HT1080 (cell line): ENCODE measurements at regions not wholly inside any gene's neighbourhood (a gene's known extent, or its start where the extent isn't known, plus 50 kb on each side); places are given as distances from the start of the nearest gene placed in this dataset.

ENCODE experiments used
- DNase-seq: peaks from one replicate; pipeline ENCODE4 v3.0.0-alpha.2; 2015; ENCODE audit warnings: low read depth

DNA sequence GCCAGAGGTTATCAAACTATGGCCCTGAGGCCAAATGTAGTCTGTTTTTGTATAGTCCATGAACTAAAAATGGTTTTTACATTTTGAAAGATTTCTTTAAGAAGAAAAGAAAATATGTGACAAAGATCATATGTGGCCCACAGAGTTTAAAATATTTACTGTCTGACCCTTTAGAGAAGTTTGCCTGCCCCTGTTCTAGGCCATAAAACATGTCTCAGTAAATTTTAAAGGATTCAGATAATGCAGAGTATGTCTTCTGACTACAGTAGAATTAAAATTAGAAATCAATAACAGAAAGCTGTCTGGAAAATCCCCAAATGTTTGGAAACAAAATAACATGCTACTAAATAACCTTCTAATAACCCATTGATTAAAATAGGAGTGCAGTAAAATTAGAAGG, 86.3 kb downstream of the KCNRG start:
- DNase-seq = no peak

DNA sequence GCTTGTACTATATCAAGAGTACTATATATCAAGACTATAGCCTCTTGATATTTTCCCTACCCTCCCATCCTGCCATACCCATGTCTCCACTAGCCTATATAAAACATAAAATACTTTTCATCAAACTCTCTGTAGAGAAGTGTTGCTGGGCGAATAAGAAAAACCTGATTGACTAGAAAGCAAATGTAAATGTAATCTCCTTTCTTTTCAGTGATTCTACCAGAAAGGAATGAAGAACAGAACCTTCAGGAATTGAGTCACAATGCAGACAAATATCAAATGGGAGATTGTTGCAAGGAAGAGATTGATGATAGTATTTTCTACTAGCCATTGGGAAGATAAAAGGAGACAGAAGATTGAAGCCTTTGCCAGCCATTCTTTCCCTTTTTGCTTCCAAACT, 89.2 kb downstream of the KCNRG start:
- no peak for DNase-seq

DNA sequence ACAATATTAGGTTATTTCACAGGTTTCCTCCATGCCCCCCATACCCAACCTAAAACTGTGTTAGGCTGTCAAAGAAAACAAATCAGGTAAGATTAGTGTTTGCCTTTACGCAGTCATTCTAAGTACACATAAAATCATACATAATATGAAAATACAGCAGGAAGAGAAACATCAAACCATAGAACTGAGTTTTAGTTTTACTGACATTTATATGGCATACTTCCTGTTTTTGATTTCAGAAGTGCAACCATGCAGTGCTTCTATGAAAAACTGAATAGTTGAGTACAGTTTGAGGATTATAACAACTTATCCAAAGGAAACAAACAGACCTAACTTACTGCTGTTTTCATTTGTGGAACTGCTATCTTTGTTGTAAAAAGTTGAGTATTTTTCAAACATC, 91.3 kb downstream of the KCNRG start:
- DNase-seq = no peak

DNA sequence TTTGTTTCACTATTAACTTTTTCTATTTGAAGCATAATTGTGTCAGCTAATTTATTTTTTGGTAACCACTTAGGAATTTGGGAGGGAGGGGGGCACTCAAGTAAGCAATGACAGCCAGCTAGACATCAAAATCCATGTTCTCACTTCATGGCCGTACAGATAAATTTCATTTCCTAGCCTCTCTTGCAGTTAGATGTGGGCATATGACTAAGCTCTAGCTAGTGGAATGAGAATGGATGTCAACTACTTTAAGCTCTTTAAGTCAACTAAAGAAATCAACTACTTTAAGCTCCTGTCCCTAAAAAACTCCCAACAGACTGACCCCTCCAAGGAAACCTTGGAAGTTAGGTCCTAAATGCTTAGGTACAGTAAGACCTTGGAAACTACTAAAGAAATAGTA, 92.0 kb downstream of the KCNRG start:
- no peak for DNase-seq

DNA sequence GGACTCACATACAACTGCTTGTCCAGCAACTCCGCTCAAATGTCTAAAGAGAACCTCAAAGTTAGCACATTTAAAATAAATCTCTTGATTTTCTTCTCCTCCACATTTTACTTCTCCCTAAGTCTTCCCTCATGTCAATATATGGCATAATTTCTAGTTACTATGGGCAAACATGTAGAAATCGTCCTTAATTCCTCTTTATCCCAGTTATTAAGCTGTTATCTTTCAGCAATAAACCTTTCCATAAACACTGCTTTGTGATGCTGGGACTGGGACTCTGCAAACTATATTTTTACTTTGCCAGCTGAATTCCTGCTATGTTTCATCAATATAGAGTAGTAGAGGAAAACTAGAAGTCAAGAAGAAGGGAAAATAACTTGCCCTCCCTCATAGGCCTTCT, 99.7 kb downstream of the KCNRG start:
- no peak for DNase-seq

DNA sequence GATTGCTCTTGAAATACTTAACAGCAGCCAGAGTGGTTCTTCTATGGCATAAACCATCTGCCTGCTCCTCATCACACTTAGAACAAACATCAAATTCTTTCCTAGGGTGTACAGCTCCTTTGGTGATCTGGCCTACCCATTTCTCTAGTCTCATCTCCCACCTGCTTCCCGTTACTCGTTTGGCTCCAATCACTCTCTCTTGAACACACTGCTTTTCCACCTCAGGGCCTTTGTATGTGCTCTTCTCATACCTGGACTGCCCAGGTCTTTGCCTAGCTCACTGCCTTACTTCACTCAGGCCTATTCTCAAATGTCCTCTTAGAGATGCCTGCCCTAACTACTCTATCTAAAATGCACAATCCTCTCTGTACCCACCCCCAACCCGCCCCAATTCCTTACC, 100.5 kb downstream of the KCNRG start:
- no peak for DNase-seq

DNA sequence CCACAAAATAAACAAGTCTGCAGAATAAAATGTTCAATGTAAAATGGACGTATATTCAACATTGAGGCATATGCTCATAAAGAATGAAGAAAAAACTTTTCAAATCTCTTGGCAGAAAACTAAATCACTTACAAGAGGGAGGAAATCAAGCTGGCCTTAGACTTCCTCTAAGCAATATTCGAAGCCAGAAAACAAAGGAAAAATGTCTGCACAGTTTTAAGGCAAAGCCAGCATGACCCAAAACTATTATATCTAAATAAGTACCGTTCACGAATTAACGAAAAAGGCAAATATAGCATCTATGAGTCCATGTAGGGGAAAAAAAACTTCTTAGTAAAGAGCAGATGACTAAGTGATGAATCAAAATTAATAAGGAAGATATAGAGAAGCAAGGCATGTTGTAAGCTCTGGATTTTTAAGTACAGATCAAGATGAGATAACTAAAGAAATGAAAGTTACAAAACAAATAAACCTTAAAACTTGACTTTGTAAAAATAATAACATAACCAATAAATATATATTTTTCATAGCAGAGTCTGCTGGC, 101.3 kb downstream of the KCNRG start:
- no peak for DNase-seq

DNA sequence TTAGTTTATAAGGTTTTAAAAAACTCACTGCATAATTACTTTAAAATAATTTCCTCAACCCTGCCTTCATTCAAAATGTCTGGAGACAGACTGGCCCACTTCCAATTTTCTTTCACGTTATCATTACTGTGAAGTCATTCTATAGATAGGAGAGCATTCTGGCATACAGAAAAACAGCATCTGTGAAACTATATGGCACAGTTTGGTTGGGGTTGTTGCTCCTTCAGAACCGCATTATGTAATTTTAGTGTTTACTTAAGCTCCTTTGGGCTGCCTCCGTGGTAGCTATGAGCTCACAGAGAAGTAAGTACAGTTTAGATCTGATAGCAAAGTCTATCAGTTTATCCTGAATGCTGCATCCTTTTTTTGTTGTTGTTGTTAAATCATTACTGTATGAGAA, 104.3 kb downstream of the KCNRG start:
- no peak for DNase-seq

DNA sequence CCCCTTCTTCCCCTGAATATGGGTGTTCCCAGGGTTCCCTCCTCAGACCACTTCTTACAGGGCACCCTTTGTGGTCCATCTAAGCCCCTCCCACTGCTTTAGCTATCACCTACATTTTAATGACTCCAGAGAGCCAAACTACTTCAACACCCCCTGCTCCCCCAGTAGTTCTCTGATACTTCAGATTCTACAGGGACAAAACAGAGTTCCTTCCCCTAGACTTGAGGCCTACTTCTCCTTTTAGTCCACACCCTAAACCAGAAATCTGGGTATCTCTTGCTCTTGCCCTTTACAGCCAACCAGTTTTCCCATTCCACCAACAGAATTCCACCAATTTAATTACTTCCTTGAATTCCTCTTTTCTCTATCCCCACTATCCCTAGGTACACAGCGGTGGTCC, 107.2 kb downstream of the KCNRG start:
- no peak for DNase-seq

DNA sequence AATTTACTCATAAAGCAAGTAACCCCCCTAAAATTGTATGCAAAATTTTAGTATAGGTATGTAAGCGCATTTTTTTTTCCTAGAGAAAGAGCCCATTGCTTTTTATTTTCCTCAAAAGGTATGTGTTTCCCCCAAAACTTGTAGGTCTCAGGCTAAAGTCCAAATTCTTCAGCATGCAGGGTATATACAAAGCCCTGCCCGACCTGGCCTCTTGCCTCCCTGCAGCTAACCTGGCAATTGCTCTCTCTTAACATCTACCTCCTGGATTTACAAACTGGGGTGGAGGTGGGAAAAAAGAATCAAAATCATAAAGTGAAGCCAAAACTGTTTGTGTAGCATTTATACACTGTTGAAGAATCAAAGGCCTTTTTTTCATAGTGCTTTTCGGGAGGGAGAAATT, 107.8 kb downstream of the KCNRG start:
- DNase-seq = no peak

DNA sequence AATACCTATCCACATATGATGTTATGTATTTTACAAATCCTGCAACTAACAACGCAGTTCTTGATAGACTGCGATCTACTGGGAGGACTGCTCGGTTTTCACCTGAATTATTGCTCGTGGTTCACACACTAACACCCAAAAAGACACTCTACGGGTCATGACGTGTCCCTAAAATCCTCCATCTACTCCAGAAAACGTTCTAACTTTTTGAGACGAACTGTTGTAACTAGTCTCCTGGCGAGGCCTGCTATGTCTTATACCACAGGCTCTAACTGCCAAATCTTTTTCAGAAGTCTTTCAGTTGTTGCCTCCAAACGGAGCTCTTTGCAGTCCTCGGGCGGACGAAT, 108.2 kb downstream of the KCNRG start:
- DNase-seq = no peak

DNA sequence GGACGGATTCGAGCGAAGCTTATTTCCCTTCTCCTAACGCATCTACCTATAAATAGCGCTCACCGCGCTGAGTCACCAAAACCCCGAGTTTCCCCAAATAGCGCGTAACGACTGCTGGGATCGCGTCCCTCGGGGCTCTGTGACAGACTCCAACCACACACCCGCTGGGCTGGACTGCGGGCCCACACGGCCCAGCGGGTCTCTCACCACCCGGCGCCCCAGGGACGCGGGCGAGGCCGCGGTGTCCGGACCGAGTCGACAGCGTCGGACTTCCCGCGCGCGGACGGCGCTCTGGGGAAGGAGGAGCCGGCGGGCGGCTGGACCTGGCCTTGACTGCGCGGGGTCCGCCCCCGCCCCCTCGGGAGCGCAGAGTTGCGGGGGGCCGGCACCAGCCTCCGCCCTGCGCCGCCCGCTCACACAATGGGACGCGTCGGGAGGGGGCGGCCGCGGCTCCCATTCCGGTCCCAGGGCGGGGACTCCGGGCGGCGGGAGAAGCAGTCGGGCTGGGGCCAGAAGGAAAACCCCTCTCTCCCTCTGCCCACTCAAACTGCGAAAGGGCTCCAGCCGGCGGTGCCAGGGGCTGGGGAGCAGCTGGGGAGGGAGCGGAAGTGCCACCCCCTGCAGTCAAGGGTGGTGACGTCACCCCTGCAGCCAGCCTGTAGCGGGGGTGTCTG, 108.8 kb downstream of the KCNRG start:
- DNase-seq = peak; percentile 96

DNA sequence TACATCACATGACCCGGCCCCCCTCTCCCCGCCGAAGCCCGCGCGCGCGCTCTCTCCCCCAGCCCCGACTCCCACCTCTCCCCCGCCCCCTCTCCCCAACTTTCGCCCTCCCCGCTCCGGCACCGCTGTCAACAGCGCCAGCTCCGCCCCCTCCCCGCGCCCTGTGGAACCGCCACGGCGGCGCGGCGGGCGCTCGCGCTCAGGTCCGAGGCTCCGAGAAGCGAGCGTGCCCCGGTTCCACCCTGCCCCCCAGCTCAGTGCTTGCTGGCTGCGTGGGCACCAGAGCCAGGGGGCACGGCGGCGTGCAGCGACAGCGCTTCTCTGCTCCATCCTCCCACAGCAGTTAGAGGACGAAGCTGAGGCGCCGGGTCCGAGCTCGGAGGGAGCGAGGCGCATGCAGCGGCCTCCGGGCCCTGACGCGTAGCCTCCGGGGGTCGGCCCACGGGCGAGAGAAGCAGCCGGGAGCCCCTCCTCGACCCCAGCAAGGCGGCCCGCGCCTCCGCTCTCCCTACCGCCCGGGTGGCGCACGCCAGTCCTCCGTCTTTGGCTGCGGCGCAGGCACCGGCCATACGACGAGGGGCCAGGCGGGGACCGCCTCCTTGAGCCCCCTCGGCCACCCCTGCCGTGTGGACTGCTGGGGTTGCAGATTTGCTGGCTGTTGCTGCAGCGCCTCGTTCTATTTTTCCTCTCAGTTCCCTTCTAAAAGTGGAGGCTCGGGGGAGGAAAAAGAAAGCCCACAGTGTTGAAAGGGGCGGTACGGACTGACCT, 109.5 kb downstream of the KCNRG start:
- peak; percentile 55 for DNase-seq

DNA sequence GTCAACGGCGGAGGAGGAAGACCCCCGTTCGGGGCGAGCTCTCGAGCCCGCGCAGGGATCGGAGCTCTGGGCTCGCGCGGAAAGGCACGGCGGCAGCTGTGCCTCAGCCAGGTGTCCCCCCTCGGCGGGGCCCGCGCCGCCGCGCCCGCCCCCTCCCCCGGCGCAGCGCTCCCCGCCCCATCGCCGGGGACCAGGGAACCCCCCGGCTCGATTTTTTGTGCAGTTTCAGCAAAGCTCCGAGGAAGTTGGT, 110.0 kb downstream of the KCNRG start:
- no peak for DNase-seq

DNA sequence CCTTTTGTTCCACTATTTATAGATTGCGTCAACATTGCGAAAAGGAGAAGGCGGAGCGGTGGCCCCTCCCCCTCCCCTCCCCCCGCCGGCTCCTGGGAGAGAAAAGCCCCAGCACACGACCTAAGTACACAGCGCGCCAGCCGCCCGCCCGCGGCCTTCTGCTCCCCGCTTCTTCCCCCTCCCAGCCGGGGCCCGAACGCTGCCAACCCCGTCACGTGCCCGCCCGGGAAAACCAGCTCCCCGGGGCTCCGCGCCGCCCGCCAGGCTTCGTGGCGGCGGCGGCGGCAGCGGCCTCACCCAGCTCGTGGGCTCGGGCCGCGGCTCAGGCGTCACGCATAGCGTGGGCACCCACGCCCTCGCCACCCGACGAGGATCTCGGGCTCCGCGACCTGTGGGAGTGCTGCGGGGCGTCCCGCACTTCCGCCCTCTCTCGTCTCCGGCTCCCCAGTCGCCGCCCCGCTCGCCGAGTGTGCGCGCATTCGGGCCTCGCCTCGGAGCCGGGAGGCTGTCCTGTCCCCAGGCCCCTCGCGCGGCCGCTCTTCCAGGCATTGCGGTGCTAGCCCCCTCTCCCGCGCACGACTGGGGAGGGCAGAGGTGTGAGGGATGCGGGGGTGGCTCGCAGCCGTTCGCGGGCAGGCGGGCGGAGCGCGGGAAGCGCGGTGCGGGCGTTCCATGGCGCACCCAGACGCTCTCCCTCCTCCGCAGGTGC, 110.5 kb downstream of the KCNRG start:
- DNase-seq = peak; percentile 45

DNA sequence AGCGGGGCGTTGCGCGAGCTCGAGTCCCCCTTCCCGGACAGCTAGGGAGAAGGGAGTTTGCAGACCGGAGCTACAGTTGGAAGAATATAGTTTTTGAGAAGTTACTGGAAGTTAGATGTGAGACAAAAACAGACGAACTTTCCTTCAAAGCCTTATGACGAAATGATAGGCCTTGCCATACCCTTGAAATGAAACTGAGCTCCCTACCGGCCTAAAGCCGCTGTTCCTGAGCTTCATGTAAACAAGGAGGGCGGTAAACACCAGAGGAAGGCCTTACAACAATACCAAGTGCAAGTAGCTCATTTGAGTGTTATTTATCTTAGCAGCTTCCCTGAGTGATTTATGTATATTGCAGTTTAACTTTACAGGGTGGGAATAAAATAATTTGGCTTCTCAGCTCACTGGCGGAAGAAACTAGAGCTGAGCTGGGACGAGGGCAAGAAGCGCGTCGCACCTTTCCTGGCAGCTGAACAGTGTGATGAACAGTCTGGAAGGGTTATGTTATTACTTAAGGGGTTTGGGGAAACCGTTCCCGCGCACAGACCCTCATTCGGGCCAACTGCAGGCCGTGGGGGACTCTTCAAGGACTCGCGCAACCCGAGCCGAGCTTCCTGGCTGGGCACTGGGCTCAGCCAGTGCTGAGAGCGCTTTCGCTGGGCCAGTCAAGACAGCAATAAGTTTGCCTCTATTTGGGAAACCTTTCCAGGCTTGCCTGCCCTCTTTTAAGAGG, 111.2 kb downstream of the KCNRG start:
- DNase-seq = no peak

DNA sequence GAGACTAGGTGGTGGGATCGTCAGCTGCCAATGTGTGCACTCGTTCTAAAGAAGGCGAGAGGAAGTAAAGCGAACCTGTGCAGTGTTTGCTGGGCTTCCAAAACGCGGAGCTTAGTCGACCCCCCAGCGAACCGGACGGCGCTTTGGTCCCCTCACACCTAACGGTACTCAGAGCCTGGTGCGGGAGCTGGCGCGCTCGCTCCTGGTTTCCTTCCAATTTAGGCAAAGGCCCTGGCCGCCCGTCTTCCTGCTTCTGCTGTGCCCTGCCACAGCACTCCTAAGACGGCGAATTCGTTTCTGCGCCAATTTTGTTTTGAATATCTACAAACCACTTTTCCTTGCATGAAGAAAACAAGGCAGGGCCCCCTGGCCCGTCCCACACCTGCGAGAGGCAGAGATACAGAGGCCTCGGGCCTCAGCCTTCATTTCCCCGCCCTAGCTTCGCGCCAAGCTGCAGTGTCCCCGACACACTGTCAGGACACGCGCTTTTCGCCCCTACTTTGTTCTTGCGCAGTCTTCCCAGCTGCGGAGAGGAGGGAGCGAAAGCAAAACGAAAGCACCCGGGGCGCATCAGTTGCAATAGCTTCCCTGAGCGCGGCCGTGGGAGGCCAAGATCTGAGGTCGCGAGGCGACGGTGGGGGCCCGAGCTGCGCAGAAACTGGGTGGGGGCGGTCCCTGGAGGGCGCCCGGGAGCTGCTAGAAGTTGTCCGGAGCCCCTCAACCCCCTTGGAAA, 111.9 kb downstream of the KCNRG start:
- no peak for DNase-seq

DNA sequence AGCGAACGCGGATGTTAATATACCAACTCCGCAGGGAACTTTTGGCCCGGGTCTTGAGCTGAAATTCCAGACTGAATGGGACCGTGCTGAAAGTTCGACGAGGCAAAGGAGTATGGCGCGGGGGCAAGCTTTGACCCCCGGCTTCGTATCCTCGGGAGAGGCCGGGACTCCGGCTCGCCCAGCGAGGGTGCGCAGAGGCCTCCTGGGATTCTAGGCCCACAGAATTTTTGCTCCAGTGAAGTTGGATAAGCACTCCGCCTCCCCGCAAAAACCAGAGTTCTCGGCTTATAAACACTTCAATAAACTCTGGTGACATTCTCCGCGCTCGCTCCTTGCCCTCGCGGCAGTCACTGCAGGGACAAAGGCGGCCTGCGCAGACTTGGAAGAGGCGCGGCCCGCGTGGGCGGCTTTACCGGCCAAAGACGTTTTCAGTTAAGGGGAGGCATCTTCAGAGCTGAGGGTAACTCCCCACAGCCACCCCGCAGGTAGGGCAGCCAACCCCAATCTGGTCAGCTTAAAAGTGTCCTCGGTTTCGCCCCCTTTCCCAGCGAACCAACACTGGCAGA, 112.6 kb downstream of the KCNRG start:
- DNase-seq = no peak

DNA sequence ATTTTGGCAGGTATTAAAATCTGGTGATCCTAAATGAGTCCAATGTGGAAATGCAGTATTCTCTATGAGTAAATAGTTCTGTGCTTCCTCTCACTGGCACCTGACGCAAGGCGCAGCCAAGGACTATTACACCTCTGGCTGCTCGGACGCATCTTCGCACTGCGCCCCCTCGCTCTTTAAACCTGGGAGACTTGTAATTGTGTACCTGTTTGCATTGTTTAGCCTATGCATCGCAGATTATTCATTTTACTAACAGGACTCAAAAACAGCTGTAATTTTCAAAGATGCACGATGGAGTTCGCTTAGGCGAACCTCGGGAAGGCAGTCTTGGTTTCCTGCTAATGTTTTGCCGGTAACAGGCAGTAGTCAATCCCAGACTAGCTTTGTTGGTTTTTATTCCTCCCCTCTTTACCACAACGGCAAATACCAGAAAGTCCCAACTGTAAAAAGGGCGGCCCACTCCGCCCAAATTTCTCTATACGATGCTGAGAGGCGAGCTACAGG, 113.2 kb downstream of the KCNRG start:
- no peak for DNase-seq

DNA sequence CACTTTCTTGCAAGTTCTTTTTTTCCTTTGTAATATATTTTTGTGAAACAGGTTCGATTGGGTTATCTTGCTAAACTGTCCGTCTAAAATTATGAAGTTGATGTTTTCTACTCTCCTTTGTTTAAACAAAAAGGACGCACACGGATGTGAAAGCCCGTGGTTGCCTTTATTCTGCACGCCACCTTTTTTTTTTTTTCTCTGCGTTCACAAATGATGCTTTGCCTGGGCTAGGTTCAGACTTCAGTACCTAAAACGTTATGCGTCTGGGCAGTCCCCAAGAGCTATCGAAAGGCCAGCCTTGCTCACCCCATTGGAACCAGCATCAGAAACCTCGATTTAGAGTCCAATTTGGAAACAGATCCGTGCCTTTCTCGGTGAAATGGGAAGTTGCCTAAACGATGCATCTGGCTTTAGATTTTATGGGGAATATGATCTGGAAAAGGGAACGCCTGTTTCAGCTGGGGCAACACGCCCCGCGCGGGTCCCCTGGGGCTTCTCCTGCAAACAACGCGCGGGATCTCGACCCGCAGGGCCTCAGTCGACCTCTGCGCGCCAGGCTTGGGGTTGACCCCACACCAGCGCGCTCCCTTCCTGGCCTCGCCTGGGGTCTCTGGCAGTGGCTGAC, 113.9 kb downstream of the KCNRG start:
- DNase-seq = no peak
